ENCODE measurements at regions not wholly inside any gene's neighbourhood (a gene's known extent, or its start where the extent isn't known, plus 50 kb on each side); places are given as distances from the start of the nearest gene placed in this dataset.

- WGBS, 2 donors (ENCODE audit: low coverage in 1 of 2), result 84 to 86% methylated on average over 2 of the region's 2 CpGs
- in situ Hi-C loops (cut with MboI; ENCODE audit: low pct_ligation_motif_present in 1 of 4, low pct_unique_long_range_greater_than_20kb in 1 of 4, low sequenced_read_pairs in 3 of 4) (no loop called here), intact Hi-C loops (cut with DNase I; ENCODE audit: low total_unique reads) (no loop called here)
Measured at GRCh38 chr14:71665781-71666180, 266.4 kb upstream of the RGS6 start.

GRCh38 chr14:71666571-71667145 lies 265.6 kb upstream of the RGS6 start:
- DNase-seq, result no peak
- no peak for TF ChIP-seq EP300 (IDR thresholded peaks at IDR 0.05; ENCODE audit: low read depth)
- TF ChIP-seq POLR2A (IDR thresholded peaks at IDR 0.05), result no peak
- TF ChIP-seq POLR2AphosphoS5 (IDR thresholded peaks at IDR 0.05), result no peak
- TF ChIP-seq CTCF (IDR thresholded peaks at IDR 0.05), result no peak
- Histone ChIP-seq H3K27ac (no peak overlapping the region), H3K36me3 (peaks cover 0 to 5% (median 2%) of the 10 kb centered on the region in 4 donors), H3K27me3 (no peaks in the 10 kb centered on the region), H3K9me3 (no peaks in the 10 kb centered on the region), H3K4me3 (no peak overlapping the region), H3K4me1 (no peaks in the 10 kb centered on the region)
- in situ Hi-C loops (cut with MboI; ENCODE audit: low pct_ligation_motif_present in 1 of 4, low pct_unique_long_range_greater_than_20kb in 1 of 4, low sequenced_read_pairs in 3 of 4) (no loop called here), intact Hi-C loops (cut with DNase I; ENCODE audit: low total_unique reads) (no loop called here)
- 86 to 88% methylated on average over 1 to 2 of the region's 2 CpGs for WGBS, 2 donors (ENCODE audit: low coverage in 1 of 2)

More at GRCh38 chr14:71665781-71666180, 266.4 kb upstream of the RGS6 start:
- Histone ChIP-seq H3K9me3 (no peaks in the 10 kb centered on the region), H3K36me3 (peaks cover 0 to 9% (median 0%) of the 10 kb centered on the region in 4 donors), H3K4me1 (no peaks in the 10 kb centered on the region), H3K27ac (no peak overlapping the region), H3K27me3 (no peaks in the 10 kb centered on the region), H3K4me3 (no peak overlapping the region)
- no peak for DNase-seq
- TF ChIP-seq CTCF (IDR thresholded peaks at IDR 0.05), result no peak
- TF ChIP-seq EP300 (IDR thresholded peaks at IDR 0.05; ENCODE audit: low read depth), result no peak
- TF ChIP-seq POLR2A (IDR thresholded peaks at IDR 0.05), result no peak
- TF ChIP-seq POLR2AphosphoS5 (IDR thresholded peaks at IDR 0.05), result no peak

GRCh38 chr14:71668186-71668912 lies 263.9 kb upstream of the RGS6 start:
- TF ChIP-seq POLR2AphosphoS5 (IDR thresholded peaks at IDR 0.05) (no peak), EP300 (IDR thresholded peaks at IDR 0.05; ENCODE audit: low read depth) (no peak), POLR2A (IDR thresholded peaks at IDR 0.05) (no peak), CTCF (IDR thresholded peaks at IDR 0.05) (no peak)
- no peak overlapping the region for H3K27ac ChIP-seq
- peaks cover 0 to 9% (median 2%) of the 10 kb centered on the region in 4 donors for H3K36me3 ChIP-seq
- H3K9me3 ChIP-seq, result no peaks in the 10 kb centered on the region
- intact Hi-C loops (cut with DNase I; ENCODE audit: low total_unique reads) (no loop called here), in situ Hi-C loops (cut with MboI; ENCODE audit: low pct_ligation_motif_present in 1 of 4, low pct_unique_long_range_greater_than_20kb in 1 of 4, low sequenced_read_pairs in 3 of 4) (no loop called here)
- no peaks in the 10 kb centered on the region for H3K4me1 ChIP-seq
- H3K27me3 ChIP-seq, result no peaks in the 10 kb centered on the region
- no peak for DNase-seq
- WGBS, 2 donors (ENCODE audit: low coverage in 1 of 2), result 72 to 79% methylated on average over 5 of the region's 5 CpGs
- no peak overlapping the region for H3K4me3 ChIP-seq

GRCh38 chr14:71672596-71672995 lies 259.6 kb upstream of the RGS6 start:
- Histone ChIP-seq H3K4me1 (no peaks in the 10 kb centered on the region), H3K9me3 (no peaks in the 10 kb centered on the region), H3K27me3 (no peaks in the 10 kb centered on the region), H3K27ac (no peak overlapping the region), H3K4me3 (no peak overlapping the region), H3K36me3 (peaks cover 0 to 9% (median 4%) of the 10 kb centered on the region in 4 donors)
- no peak for DNase-seq
- WGBS, 2 donors (ENCODE audit: low coverage in 1 of 2), result 91 to 100% methylated on average over 2 to 5 of the region's 5 CpGs
- intact Hi-C loops (cut with DNase I; ENCODE audit: low total_unique reads) (no loop called here), in situ Hi-C loops (cut with MboI; ENCODE audit: low pct_ligation_motif_present in 1 of 4, low pct_unique_long_range_greater_than_20kb in 1 of 4, low sequenced_read_pairs in 3 of 4) (no loop called here)
- TF ChIP-seq EP300 (IDR thresholded peaks at IDR 0.05; ENCODE audit: low read depth) (no peak), POLR2AphosphoS5 (IDR thresholded peaks at IDR 0.05) (no peak), POLR2A (IDR thresholded peaks at IDR 0.05) (no peak), CTCF (IDR thresholded peaks at IDR 0.05) (no peak)

Data from transverse colon (tissue), 4 donors.